GM12878 (cell line): ENCODE measurements at regions not wholly inside any gene's neighbourhood (a gene's known extent, or its start where the extent isn't known, plus 50 kb on each side); places are given as distances from the start of the nearest gene placed in this dataset.

Experiments used
- ASH2L ChIP-seq: fragments of 300-600, 200-600 bp; sonication (generic); IDR thresholded peaks from 2 replicates; pipeline ENCODE4 v1.6.1; 2017; ENCODE audit warnings: low read depth, mild to moderate bottlenecking, borderline replicate concordance
- BACH1 ChIP-seq: fragments of 450-650 bp; IDR thresholded peaks from 2 replicates; pipeline ENCODE4 v1.6.1; 2017; ENCODE audit warnings: mild to moderate bottlenecking, borderline replicate concordance
- BCL11A ChIP-seq: IDR thresholded peaks from 2 replicates; pipeline ENCODE4 v1.6.1; 2011; ENCODE audit warnings: low read depth, low read length
- CBX3 ChIP-seq: fragments of 200-600 bp; sonication (generic); IDR thresholded peaks from 2 replicates; pipeline ENCODE4 v1.6.1; 2016; ENCODE audit warnings: low read depth, borderline replicate concordance
- CHD4 ChIP-seq: fragments of 200-600 bp; sonication (generic); IDR thresholded peaks from 2 replicates; pipeline ENCODE4 v1.6.1; 2016; ENCODE audit warnings: mild to moderate bottlenecking
- CTCF ChIP-seq, 3 experiments: IDR thresholded peaks in 2 of 3; conservative IDR thresholded peaks in 1 of 3; 2 replicates each; pipeline ENCODE4 v1.5.1; 2011; ENCODE audit warnings: low read depth in 3 of 3, low read length in 3 of 3, mild to moderate bottlenecking in 3 of 3, control low read depth in 2 of 3, moderate library complexity in 2 of 3, inconsistent platforms in 1 of 3, mixed read lengths in 1 of 3; ENCODE audit not compliant: control insufficient read depth in 2 of 3, insufficient read depth in 1 of 3; ENCODE audit errors: extremely low read depth in 1 of 3
- E2F8 ChIP-seq: fragments of 450-650 bp; IDR thresholded peaks from 2 replicates; pipeline ENCODE4 v1.6.1; 2018; ENCODE audit warnings: mild to moderate bottlenecking, low read depth, moderate library complexity; ENCODE audit not compliant: partially characterized antibody
- FOXK2 ChIP-seq: fragments of 450-650 bp; IDR thresholded peaks from 2 replicates; pipeline ENCODE4 v1.6.1; 2017; ENCODE audit warnings: mild to moderate bottlenecking, moderate library complexity
- GABPA ChIP-seq: IDR thresholded peaks from 2 replicates; pipeline ENCODE4 v1.6.1; 2014; ENCODE audit warnings: antibody characterized with exemption, low read depth, mild to moderate bottlenecking, inconsistent platforms
- HDAC2 ChIP-seq: fragments of 200-600 bp; sonication (generic); IDR thresholded peaks from 2 replicates; pipeline ENCODE4 v1.6.1; 2017
- IKZF2 ChIP-seq, 2 experiments: fragments of 450-650 bp; IDR thresholded peaks; 2 replicates each; pipeline ENCODE4 v1.6.1; 2017; ENCODE audit warnings: mild to moderate bottlenecking in 2 of 2, moderate library complexity in 2 of 2
- JUNB ChIP-seq: IDR thresholded peaks from 2 replicates; pipeline ENCODE4 v1.6.1; 2016; ENCODE audit warnings: antibody characterized with exemption, mild to moderate bottlenecking
- KLF5 ChIP-seq: fragments of 450-650 bp; IDR thresholded peaks from 2 replicates; pipeline ENCODE4 v1.6.1; 2014; ENCODE audit warnings: mild to moderate bottlenecking; ENCODE audit not compliant: partially characterized antibody
- MAX ChIP-seq: IDR thresholded peaks from 2 replicates; pipeline ENCODE4 v1.6.1; 2012; ENCODE audit warnings: low read depth, low read length, improper control_type of control experiment
- NFIC ChIP-seq: IDR thresholded peaks from 2 replicates; pipeline ENCODE4 v1.6.1; 2012; ENCODE audit warnings: low read depth, mild to moderate bottlenecking, inconsistent platforms, low read length, moderate library complexity
- RAD51 ChIP-seq: fragments of 450-650 bp; IDR thresholded peaks from 2 replicates; pipeline ENCODE4 v1.6.1; 2016; ENCODE audit warnings: moderate library complexity, mild to moderate bottlenecking, inconsistent platforms
- REST ChIP-seq: IDR thresholded peaks from 2 replicates; pipeline ENCODE4 v1.6.1; 2012; ENCODE audit warnings: mild to moderate bottlenecking, low read depth, low read length
- RFX5 ChIP-seq: IDR thresholded peaks from 2 replicates; pipeline ENCODE4 v1.6.1; 2011; ENCODE audit warnings: low read depth, low read length, improper control_type of control experiment
- TF ChIP-seq, protein P1 (sequence below): fragments of 450-650 bp; IDR thresholded peaks from 2 replicates; pipeline ENCODE4 v1.6.1; 2017; ENCODE audit warnings: antibody characterized with exemption, mild to moderate bottlenecking, moderate library complexity
- TF ChIP-seq, protein P2 (sequence below): IDR thresholded peaks from 2 replicates; pipeline ENCODE4 v1.6.1; 2011; ENCODE audit warnings: low read depth, low read length, improper control_type of control experiment, borderline replicate concordance

DNA sequence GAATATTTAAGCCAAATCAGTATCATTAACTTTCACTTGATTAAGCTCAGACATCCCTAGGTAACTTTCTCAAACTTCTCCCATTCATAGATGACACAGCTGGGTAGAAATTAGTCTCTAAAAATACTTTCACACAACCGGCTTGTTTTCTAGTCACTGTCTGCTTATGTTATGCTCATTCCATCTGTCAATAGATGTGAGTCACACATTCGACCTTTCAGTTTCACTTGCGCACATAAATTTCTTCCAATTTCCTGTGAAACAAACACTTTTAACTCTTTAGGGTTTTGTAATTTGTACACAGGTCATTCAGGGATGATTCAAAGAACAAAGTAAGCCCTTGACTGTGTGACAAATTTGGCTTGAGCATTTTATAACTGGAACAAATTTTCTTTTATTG, 723.0 kb downstream of the KCNA4 start (continued):
- TF ChIP-seq, protein P1, sequence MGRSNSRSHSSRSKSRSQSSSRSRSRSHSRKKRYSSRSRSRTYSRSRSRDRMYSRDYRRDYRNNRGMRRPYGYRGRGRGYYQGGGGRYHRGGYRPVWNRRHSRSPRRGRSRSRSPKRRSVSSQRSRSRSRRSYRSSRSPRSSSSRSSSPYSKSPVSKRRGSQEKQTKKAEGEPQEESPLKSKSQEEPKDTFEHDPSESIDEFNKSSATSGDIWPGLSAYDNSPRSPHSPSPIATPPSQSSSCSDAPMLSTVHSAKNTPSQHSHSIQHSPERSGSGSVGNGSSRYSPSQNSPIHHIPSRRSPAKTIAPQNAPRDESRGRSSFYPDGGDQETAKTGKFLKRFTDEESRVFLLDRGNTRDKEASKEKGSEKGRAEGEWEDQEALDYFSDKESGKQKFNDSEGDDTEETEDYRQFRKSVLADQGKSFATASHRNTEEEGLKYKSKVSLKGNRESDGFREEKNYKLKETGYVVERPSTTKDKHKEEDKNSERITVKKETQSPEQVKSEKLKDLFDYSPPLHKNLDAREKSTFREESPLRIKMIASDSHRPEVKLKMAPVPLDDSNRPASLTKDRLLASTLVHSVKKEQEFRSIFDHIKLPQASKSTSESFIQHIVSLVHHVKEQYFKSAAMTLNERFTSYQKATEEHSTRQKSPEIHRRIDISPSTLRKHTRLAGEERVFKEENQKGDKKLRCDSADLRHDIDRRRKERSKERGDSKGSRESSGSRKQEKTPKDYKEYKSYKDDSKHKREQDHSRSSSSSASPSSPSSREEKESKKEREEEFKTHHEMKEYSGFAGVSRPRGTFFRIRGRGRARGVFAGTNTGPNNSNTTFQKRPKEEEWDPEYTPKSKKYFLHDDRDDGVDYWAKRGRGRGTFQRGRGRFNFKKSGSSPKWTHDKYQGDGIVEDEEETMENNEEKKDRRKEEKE: no peak
- TF ChIP-seq GABPA (no peak), IKZF2 (IDR thresholded peaks at IDR 0.05) (peak; percentile 95 to 96), RAD51 (peak; percentile 14; the same call in 1 of the 2 replicates), FOXK2 (no peak), REST (no peak), BACH1 (peak; percentile 53; the same call in 1 of the 2 replicates), HDAC2 (no peak), ASH2L (no peak), BCL11A (peak; percentile 36; the same call in 1 of the 2 replicates), CHD4 (no peak), JUNB (peak; percentile 58), NFIC (no peak), CBX3 (no peak), MAX (no peak), E2F8 (peak; percentile 66), CTCF (IDR thresholded peaks at IDR 0.05 in 2 of 3, conservative IDR thresholded peaks at IDR 0.05 in 1 of 3; ENCODE audit: control insufficient read depth in 2 of 3, extremely low read depth in 1 of 3, insufficient read depth in 1 of 3, low read depth in 3 of 3, low read length in 3 of 3) (no peak), RFX5 (no peak), KLF5 (no peak)
- TF ChIP-seq, protein P2, sequence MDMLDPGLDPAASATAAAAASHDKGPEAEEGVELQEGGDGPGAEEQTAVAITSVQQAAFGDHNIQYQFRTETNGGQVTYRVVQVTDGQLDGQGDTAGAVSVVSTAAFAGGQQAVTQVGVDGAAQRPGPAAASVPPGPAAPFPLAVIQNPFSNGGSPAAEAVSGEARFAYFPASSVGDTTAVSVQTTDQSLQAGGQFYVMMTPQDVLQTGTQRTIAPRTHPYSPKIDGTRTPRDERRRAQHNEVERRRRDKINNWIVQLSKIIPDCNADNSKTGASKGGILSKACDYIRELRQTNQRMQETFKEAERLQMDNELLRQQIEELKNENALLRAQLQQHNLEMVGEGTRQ: no peak
